ENCODE measurements at regions not wholly inside any gene's neighbourhood (a gene's known extent, or its start where the extent isn't known, plus 50 kb on each side); places are given as distances from the start of the nearest gene placed in this dataset.
"Not testable (repeated sequence)": the region's sequence is repeated elsewhere in the genome, so short reads cannot be mapped to it uniquely, and the experiment has no call there.

GRCh38 chr4:187479511-187479910 is 516.1 kb upstream of the ZFP42 start:
- no peak for DNase-seq (ENCODE audit: low read depth)

DNA sequence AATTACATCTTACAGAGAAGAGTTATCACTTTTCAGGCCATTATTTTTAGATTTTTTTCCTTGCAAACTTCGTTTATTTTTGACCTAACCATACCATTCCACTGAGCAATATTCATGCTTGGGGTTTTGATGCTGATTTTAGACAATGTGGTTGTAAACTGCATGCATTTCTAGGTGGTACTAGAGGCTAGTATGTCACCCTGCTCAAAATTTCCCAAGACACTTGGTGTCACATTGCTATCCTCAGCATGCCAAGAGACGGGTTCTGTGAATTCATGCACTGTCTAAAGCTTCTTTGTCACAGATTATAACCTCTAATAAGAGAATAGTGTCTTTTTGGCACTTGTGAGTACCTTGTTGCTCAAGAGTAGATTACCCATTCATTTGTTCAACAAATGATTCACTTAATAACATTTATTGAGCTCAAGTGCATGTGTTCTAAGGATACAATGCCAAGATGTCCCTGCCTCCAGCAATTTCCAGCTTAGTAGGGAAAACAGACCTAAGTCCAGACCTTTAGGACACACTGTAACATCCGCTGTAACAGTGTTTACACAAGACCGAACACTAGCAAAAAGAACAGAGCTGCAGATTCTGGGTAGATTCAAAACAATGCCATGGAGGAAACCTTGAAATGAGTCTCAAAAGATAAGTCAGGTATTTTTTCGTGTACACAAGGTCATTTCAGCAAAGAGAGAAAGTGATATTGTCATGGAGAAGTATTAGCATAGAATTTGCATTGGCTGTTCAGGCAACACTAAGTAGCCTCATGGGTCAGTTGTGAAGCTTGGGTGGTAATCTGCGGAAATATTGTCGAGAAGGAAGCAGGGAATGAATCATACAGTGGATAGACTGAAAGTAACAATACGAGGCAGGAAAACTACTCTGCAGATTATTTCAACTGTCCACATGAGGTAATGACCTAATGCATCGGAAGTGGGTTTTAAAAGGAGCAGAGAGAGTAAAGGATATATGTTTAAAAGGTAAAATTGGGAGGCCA is 515.1 kb upstream of the ZFP42 start:
- peak; percentile 79 for DNase-seq (ENCODE audit: low read depth)

DNA sequence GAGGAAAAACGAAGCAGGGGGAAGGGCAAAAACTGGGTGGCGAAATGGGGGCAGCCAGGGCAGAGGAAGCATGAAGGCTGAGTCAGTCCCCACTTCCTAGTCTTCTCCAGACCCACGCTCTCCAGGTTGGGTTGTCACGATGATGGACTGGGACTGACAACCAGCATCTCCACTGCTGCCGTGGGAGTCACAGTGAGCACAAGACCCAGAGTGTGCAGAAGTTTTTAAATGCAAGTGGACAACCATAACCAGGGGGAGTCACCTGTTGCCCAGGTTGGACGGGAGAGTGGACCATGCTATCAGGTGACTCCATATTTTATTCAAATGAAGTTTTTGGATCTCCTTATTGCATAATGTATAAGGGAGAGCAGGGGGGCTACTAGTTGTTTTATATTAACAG is 511.4 kb upstream of the ZFP42 start:
- DNase-seq (ENCODE audit: low read depth), result no peak

- no peak for DNase-seq (ENCODE audit: low read depth)
Observed at GRCh38 chr4:187485676-187486075, 509.9 kb upstream of the ZFP42 start.

GRCh38 chr4:187491286-187491685 is 504.3 kb upstream of the ZFP42 start:
- no peak for DNase-seq (ENCODE audit: low read depth)

GRCh38 chr4:187491959-187492358 is 503.6 kb upstream of the ZFP42 start:
- no peak for DNase-seq (ENCODE audit: low read depth)

DNA sequence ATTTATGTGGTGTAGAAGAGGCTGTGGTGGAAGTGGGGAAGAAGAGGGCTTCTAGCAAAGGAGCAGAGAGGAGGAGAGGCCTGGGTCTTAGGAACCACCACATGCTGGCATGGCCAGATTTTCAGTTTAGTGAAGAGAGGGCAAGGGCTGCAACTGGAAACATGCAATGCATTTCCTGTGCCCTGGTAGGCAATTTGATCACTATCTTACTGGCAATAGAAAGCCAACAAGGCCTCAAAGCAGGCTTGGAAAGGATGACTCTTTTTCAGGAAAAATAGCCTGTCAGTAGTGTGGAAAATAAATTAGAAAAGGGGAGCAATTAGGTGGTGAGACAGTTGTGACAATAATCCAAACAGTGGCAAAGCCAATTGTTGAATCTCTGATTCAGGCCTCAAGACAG is 501.9 kb upstream of the ZFP42 start:
- peak; percentile 82 for DNase-seq (ENCODE audit: low read depth)

- no peak for DNase-seq (ENCODE audit: low read depth)
Observed at GRCh38 chr4:187499956-187500355, 495.6 kb upstream of the ZFP42 start.

- DNase-seq (ENCODE audit: low read depth), result no peak
Observed at GRCh38 chr4:187500796-187501195, 494.8 kb upstream of the ZFP42 start.

GRCh38 chr4:187501731-187502130 is 493.8 kb upstream of the ZFP42 start:
- DNase-seq (ENCODE audit: low read depth), result no peak

DNA sequence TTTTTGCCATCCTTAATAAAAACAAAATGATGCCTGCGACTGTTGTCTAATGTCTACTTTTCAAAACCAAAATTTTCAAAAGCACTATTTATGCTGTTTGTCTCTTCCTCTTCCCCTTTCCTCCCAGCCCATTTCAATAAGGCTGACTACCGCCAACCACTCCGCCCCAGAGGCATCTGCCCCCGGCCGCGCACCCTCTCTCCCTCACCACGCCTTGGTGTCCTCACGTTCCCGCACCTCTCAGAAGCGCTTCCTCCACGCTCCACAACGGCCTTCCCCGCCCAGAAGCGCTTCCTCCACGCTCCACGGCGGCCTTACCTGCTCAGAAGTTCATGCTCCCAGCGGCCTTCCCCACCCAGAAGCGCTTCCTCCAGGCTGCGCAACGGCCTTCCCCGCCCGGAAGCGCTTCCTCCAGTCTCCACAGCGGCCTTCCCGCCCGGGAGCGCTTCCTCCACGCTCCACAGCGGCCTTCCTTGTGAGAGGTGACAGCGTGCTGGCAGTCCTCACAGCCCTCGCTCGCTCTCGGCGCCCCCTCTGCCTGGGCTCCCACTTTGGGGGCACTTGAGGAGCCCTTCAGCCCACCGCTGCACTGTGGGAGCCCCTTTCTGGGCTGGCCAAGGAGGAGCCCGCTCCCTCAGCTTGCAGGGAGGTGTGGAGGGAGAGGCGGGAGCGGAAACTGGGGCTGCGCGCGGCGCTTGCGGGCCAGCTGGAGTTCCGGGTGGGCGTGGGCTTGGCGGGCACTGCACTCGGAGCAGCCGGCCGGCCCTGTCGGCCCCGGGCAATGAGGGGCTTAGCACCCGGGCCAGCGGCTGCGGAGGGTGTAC is 490.4 kb upstream of the ZFP42 start:
- DNase-seq (ENCODE audit: low read depth), result no peak

GRCh38 chr4:187505798-187506141 is 489.8 kb upstream of the ZFP42 start:
- not testable (repeated sequence) for DNase-seq (ENCODE audit: low read depth)

DNA sequence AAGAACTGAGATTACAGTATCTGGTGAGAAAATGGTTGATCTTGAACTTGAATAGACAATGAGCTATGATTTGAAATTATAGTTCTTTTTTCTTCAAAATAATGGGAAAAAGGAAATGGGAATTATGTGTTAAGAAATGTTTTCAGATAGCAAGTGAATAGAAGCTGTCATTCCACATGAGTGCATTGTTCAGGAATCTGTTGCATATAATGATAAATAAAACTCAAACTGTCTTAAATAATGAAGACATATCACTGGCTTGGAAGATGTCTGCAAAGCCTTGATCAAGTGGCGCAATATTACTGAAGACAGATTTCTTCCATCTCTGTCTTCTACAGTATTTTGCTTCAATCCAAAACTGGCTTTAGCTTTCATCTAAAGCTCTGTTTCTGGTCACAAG is 479.3 kb upstream of the ZFP42 start:
- DNase-seq (ENCODE audit: low read depth), result no peak

- peak; percentile 26 for DNase-seq (ENCODE audit: low read depth)
Observed at GRCh38 chr4:187541666-187542065, 453.9 kb upstream of the ZFP42 start.

DNA sequence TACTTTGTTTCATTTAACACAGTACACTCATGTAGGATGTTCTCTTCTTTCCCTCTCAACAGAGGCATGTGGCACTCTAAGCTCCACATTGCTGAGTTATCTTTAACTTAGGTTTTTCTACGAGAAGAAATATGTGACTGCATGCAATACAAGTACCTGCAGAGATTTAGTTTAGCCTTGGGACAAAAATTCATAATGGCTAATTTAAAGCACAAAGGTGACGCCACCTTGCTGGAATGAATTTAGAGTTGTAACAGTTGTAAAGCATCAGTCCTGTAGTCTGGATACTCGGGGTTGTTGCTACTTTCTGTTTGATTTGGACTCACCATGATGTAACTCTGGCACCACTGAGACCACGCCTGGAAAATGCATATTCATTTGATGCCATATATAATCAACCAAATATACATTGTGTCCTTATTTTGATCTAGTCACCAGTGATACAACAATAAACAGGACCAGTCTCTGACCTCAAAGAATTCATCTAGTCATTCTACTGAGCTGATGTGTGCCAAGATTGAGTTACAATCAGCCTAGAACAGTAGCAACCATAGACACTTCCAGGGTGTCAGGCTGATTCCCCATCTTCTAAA is 451.0 kb upstream of the ZFP42 start:
- DNase-seq (ENCODE audit: low read depth), result no peak

DNA sequence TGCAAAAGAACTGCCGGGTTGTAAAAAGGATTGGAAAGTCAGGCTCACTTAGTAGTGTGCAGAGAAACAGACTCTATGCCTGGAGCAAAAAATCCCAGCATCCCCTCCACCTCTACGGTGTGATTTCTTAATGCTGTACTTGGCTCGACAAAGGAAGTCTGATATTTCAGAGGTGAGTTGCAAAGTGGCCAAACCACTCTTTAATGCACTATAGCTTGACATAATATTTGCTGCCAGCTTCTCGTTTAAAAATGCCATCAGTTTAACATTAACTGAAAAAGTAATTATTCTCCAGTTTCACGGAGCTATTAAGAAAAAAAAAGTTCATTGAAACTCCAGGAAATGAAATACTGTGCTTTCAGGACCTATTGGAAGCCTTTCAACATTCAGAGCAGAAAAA is 448.3 kb upstream of the ZFP42 start:
- no peak for DNase-seq (ENCODE audit: low read depth)

DNA sequence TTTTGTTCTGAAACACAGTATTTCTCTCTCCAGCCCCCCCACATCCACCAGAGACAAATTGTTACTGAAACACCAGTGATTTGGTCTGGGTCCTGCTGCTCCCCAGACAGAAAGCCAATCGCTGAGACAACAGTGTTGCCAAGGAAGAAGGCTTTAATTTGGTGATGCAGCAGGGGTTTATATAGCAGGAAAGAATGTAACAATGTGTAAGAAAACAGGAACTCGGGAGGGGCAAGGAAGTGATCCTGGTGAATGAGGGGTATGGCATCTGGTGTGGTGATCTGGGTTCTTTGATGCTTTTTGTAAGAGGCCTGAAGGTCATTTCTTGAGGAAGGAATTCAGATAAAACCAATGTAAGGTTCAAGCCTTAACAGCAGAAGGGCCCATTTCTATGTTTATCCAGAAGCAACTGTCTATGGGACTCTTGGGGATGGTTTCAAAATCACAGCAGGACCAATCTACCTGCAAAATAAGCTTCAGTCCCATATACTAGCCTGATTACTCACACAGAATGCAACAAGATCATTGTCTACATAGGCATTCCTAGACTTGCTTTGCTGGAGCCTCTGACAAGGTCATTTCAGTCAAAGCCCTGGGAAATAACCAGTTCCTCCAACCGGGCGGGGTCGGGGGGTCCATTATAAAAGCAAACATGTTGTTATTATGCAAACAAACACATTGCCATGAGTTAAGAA is 445.2 kb upstream of the ZFP42 start:
- peak; percentile 27 for DNase-seq (ENCODE audit: low read depth)

DNA sequence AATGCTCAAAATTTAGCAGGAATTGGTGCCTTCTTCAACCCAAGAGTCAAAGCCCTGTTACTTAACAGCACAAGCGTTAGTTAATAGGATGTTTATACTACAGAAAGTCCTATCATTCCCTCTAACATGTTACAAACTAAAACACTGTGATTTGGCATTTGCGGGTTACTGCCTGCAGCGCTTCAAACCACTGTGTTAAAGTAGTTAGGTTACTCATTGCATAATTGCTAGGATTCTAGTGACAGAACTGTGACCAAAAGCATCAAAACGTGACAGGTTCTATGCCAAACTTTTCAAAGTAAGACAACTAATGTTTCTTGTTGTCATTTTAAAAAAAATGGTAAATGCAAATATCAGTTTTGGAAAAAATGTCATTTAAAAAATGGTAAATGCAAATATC is 442.8 kb upstream of the ZFP42 start:
- peak; percentile 14 for DNase-seq (ENCODE audit: low read depth)

- no peak for DNase-seq (ENCODE audit: low read depth)
Observed at GRCh38 chr4:187555174-187555573, 440.4 kb upstream of the ZFP42 start.

- DNase-seq (ENCODE audit: low read depth), result no peak
Observed at GRCh38 chr4:187558391-187558790, 437.2 kb upstream of the ZFP42 start.

- no peak for DNase-seq (ENCODE audit: low read depth)
Observed at GRCh38 chr4:187562345-187562744, 433.2 kb upstream of the ZFP42 start.

GRCh38 chr4:187565416-187565815 is 430.2 kb upstream of the ZFP42 start:
- no peak for DNase-seq (ENCODE audit: low read depth)

All from RPMI7951 (cell line).